Panc1 (cell line): ENCODE measurements at regions not wholly inside any gene's neighbourhood (a gene's known extent, or its start where the extent isn't known, plus 50 kb on each side); places are given as distances from the start of the nearest gene placed in this dataset.

Experiments
- CTCF ChIP-seq: fragments of 450-650 bp; IDR thresholded peaks from 2 replicates; pipeline ENCODE4 v1.5.1; 2017; ENCODE audit warnings: mild to moderate bottlenecking
- SIN3A ChIP-seq: IDR thresholded peaks from 2 replicates; pipeline ENCODE4 v1.6.1; 2012; ENCODE audit warnings: low read depth, mild to moderate bottlenecking, low read length, moderate library complexity, borderline replicate concordance; ENCODE audit not compliant: insufficient read depth
- TF ChIP-seq, protein P1 (sequence below), 2 experiments: IDR thresholded peaks; 2 replicates each; pipeline ENCODE4 v1.6.1; 2011 to 2012; ENCODE audit warnings: low read depth in 2 of 2, control low read depth in 1 of 2, low read length in 1 of 2, mild to moderate bottlenecking in 1 of 2, moderate library complexity in 1 of 2; ENCODE audit not compliant: insufficient read depth in 1 of 2

GRCh38 chr3:21806733-21807132, 55.7 kb upstream of the ZNF385D start:
- no peak for TF ChIP-seq SIN3A
- no peak for TF ChIP-seq CTCF
- TF ChIP-seq, protein P1, sequence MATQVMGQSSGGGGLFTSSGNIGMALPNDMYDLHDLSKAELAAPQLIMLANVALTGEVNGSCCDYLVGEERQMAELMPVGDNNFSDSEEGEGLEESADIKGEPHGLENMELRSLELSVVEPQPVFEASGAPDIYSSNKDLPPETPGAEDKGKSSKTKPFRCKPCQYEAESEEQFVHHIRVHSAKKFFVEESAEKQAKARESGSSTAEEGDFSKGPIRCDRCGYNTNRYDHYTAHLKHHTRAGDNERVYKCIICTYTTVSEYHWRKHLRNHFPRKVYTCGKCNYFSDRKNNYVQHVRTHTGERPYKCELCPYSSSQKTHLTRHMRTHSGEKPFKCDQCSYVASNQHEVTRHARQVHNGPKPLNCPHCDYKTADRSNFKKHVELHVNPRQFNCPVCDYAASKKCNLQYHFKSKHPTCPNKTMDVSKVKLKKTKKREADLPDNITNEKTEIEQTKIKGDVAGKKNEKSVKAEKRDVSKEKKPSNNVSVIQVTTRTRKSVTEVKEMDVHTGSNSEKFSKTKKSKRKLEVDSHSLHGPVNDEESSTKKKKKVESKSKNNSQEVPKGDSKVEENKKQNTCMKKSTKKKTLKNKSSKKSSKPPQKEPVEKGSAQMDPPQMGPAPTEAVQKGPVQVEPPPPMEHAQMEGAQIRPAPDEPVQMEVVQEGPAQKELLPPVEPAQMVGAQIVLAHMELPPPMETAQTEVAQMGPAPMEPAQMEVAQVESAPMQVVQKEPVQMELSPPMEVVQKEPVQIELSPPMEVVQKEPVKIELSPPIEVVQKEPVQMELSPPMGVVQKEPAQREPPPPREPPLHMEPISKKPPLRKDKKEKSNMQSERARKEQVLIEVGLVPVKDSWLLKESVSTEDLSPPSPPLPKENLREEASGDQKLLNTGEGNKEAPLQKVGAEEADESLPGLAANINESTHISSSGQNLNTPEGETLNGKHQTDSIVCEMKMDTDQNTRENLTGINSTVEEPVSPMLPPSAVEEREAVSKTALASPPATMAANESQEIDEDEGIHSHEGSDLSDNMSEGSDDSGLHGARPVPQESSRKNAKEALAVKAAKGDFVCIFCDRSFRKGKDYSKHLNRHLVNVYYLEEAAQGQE (IDR thresholded peaks at IDR 0.05; ENCODE audit: insufficient read depth in 1 of 2, low read depth in 2 of 2, low read length in 1 of 2): no peak
